HepG2 (cell line): ENCODE measurements at regions not wholly inside any gene's neighbourhood (a gene's known extent, or its start where the extent isn't known, plus 50 kb on each side); places are given as distances from the start of the nearest gene placed in this dataset.

ENCODE experiments used
- ATAC-seq: fragments of 200-7000 bp; cut with Tn5 transposase; 3 replicates; pipeline ENCODE4 v1.9.1; 2020; ENCODE audit warnings: mild to moderate bottlenecking, moderate library complexity
- BruUV-seq: library from RNA; stranded (reverse); fragments of 400-500 nt; replicated peaks from 2 replicates; lab custom pipeline; 2021; lab: Mats Ljungman, UMichigan
- CTCF ChIA-PET: fragments of 300-600 bp; formaldehyde crosslinking; extraction: SDS; loops from one replicate; lab custom pipeline; 2021; ENCODE audit warnings: low total read pairs, inconsistent platforms, low intra/inter-chr PET ratio; lab: Yijun Ruan, JAX
- POLR2A ChIA-PET: fragments of 350-600 bp; sonication (Branson Sonifier 250); formaldehyde crosslinking; loops from one replicate; lab custom pipeline; 2020; ENCODE audit warnings: antibody characterized with exemption, inconsistent platforms; lab: Yijun Ruan, JAX
- DNase-seq: peaks from one replicate; pipeline ENCODE4 v3.0.0-alpha.2; 2015; ENCODE audit warnings: low spot score
- FAIRE-seq: peaks from 3 replicates; lab custom pipeline; 2011; peaks lifted over from hg19 to GRCh38; lab: Jason Lieb, UNC
- H2AFZ ChIP-seq: one replicate; pipeline ENCODE4 v1.6.1; 2011; ENCODE audit warnings: low read length, inconsistent platforms
- H3K27ac ChIP-seq: fragments of 300-600 bp; 3 replicates; pipeline ENCODE4 v1.8.0; 2011; ENCODE audit warnings: mixed run types, mild to moderate bottlenecking, mixed read lengths, low read length, inconsistent platforms; ENCODE audit not compliant: insufficient read depth; ENCODE audit errors: extremely low read length
- H3K27me3 ChIP-seq, 2 experiments: fragments of 200-600 bp in 1 of 2; 2 replicates in 1 of 2; 3 replicates in 1 of 2; pipeline versions ENCODE4 v1.6.0 to v1.8.0; 2011; ENCODE audit warnings: low read length in 2 of 2, mild to moderate bottlenecking in 2 of 2, moderate library complexity in 2 of 2, inconsistent platforms in 1 of 2; ENCODE audit not compliant: insufficient read depth in 2 of 2, control insufficient read depth in 1 of 2
- H3K36me3 ChIP-seq, 2 experiments: fragments of 200-600 bp in 1 of 2; replicated peaks in 1 of 2; 2 replicates in 1 of 2; 3 replicates in 1 of 2; pipeline versions ENCODE4 v1.5.1 to v1.8.0; 2011; ENCODE audit warnings: low read length in 2 of 2, inconsistent platforms in 1 of 2; ENCODE audit not compliant: insufficient read depth in 2 of 2, control insufficient read depth in 1 of 2
- H3K4me1 ChIP-seq: 2 replicates; pipeline ENCODE4 v1.5.1; 2012; ENCODE audit warnings: low read length, inconsistent platforms; ENCODE audit not compliant: insufficient read depth
- H3K4me2 ChIP-seq: 2 replicates; pipeline ENCODE4 v1.6.0; 2011; ENCODE audit warnings: low read depth, low read length, inconsistent platforms
- H3K4me3 ChIP-seq, 3 experiments: fragments of 200-600 bp in 1 of 3; sonication (generic), shearing (Covaris generic) in 1 of 3; replicated peaks in 1 of 3; 2 replicates each; pipeline ENCODE4 v1.5.1; 2011 to 2016; ENCODE audit warnings: low read length in 3 of 3, inconsistent platforms in 2 of 3, low read depth in 2 of 3, mild to moderate bottlenecking in 2 of 3, control low read depth in 1 of 3, mixed read lengths in 1 of 3; ENCODE audit not compliant: insufficient read depth in 1 of 3
- H3K79me2 ChIP-seq: one replicate; pipeline ENCODE4 v1.6.1; 2011; ENCODE audit warnings: low read length, inconsistent platforms; ENCODE audit not compliant: insufficient read depth
- H3K9ac ChIP-seq: 2 replicates; pipeline ENCODE4 v1.6.0; 2011; ENCODE audit warnings: mild to moderate bottlenecking, low read depth, low read length, inconsistent platforms; ENCODE audit not compliant: insufficient read depth
- H3K9me3 ChIP-seq: 2 replicates; pipeline ENCODE4 v1.5.1; 2012; ENCODE audit warnings: mild to moderate bottlenecking, low read length
- H4K20me1 ChIP-seq: 2 replicates; pipeline ENCODE4 v1.6.0; 2011; ENCODE audit warnings: inconsistent platforms, mild to moderate bottlenecking, low read length, moderate library complexity; ENCODE audit not compliant: insufficient read depth
- ATF7 ChIP-seq, 2 experiments: fragments of 450-650 bp in 1 of 2; sonication (generic) in 1 of 2; formaldehyde crosslinking in 1 of 2; IDR thresholded peaks; 2 replicates each; pipeline versions ENCODE4 v1.4.0 to v1.6.1; 2016 to 2020; ENCODE audit warnings: antibody characterized with exemption in 1 of 2, mild to moderate bottlenecking in 1 of 2, missing genetic modification reagents in 1 of 2
- CSRNP1 ChIP-seq: sonication (generic); formaldehyde crosslinking; IDR thresholded peaks from 2 replicates; pipeline ENCODE4 v1.8.1; 2023; ENCODE audit warnings: mild to moderate bottlenecking, missing genetic modification reagents
- PHF20 ChIP-seq: sonication (generic); formaldehyde crosslinking; IDR thresholded peaks from 2 replicates; pipeline ENCODE4 v1.5.0; 2020; ENCODE audit warnings: mild to moderate bottlenecking, missing genetic modification reagents
- RBFOX2 ChIP-seq: fragments of 200-400 bp; formaldehyde crosslinking; IDR thresholded peaks from 2 replicates; pipeline ENCODE4 v1.6.1; 2017; ENCODE audit warnings: low read depth, mild to moderate bottlenecking, low read length
- ZBTB33 ChIP-seq: sonication (generic); formaldehyde crosslinking; IDR thresholded peaks from 2 replicates; pipeline ENCODE4 v1.4.0; 2020; ENCODE audit warnings: missing genetic modification reagents
- ZFP91 ChIP-seq: sonication (generic); formaldehyde crosslinking; IDR thresholded peaks from 2 replicates; pipeline ENCODE4 v1.9.0; 2022; ENCODE audit warnings: missing genetic modification reagents, mild to moderate bottlenecking, borderline replicate concordance
- ZNF12 ChIP-seq: sonication (generic); formaldehyde crosslinking; IDR thresholded peaks from 2 replicates; pipeline ENCODE4 v1.5.0; 2020; ENCODE audit warnings: missing genetic modification reagents
- WGBS: methylation state at CpG from one replicate; pipeline ENCODE4 v1.1.6; 2017; ENCODE audit warnings: low lambda C conversion rate; 5-methylcytosine and 5-hydroxymethylcytosine counted together
- in situ Hi-C: cut with HindIII; loops from 2 replicates; pipeline ENCODE4 v1.10.0; 2017; ENCODE audit warnings: low pct_unique_long_range_greater_than_20kb; ENCODE audit not compliant: extremely low pct_ligation_motif_present
- intact Hi-C: fragments of 100-400 bp; cut with micrococcal nuclease; formaldehyde crosslinking; loops from one replicate; pipeline ENCODE4 v1.10.0; 2022; ENCODE audit not compliant: unreplicated experiment

- Histone ChIP-seq H3K9ac (no peak overlapping the region), H2AFZ (no peak overlapping the region), H3K27ac (no peak overlapping the region), H4K20me1 (no peaks in the 10 kb centered on the region), H3K9me3 (no peaks in the 10 kb centered on the region), H3K4me1 (no peaks in the 10 kb centered on the region), H3K4me3 (no peak overlapping the region), H3K4me2 (no peak overlapping the region), H3K27me3 (no peaks in the 10 kb centered on the region; a peak in 1 of 5 replicates), H3K36me3 (no peaks in the 10 kb centered on the region), H3K79me2 (no peaks in the 10 kb centered on the region)
- TF ChIP-seq ATF7 (IDR thresholded peaks at IDR 0.05) (no peak), ATF7 (CRISPR knock-in tag; IDR thresholded peaks at IDR 0.05) (no peak), PHF20 (CRISPR knock-in tag) (no peak), ZFP91 (CRISPR knock-in tag) (no peak), ZBTB33 (CRISPR knock-in tag) (no peak), CSRNP1 (CRISPR knock-in tag) (no peak), ZNF12 (no peak), RBFOX2 (no peak)
- 2% methylated on average over 3 of the region's 3 CpGs for WGBS
- DNase-seq (no peak), FAIRE-seq (no peak), ATAC-seq (no peak)
- intact Hi-C loops (no loop called here), in situ Hi-C loops (no loop called here)
- no TSS peak for BruUV-seq
- POLR2A ChIA-PET: no interaction called here
- CTCF ChIA-PET: no interaction called here
Observed at GRCh38 chr12:115325858-115326257, 641.9 kb upstream of the TBX3 start.
